ENCODE measurements at regions not wholly inside any gene's neighbourhood (a gene's known extent, or its start where the extent isn't known, plus 50 kb on each side); places are given as distances from the start of the nearest gene placed in this dataset.

- no peak for TF ChIP-seq CTCF (IDR thresholded peaks at IDR 0.05)
- no peak for TF ChIP-seq POLR2A (IDR thresholded peaks at IDR 0.05)
- TF ChIP-seq EP300 (IDR thresholded peaks at IDR 0.05), result peak in 1 of 2 donors; percentile 62
Observed at GRCh38 chr6:71473926-71474325, 185.3 kb downstream of the OGFRL1 start.
